ENCODE measurements at regions not wholly inside any gene's neighbourhood (a gene's known extent, or its start where the extent isn't known, plus 50 kb on each side); places are given as distances from the start of the nearest gene placed in this dataset.

GRCh38 chr2:193482557-193482956 is 1287.8 kb upstream of the TMEFF2 start:
- CTCF ChIA-PET: no interaction called here

More at GRCh38 chr2:193482557-193482956, 1287.8 kb upstream of the TMEFF2 start:
- DNase-seq (ENCODE audit: low read depth, low spot score) (no peak), FAIRE-seq (no peak)
- Histone ChIP-seq H3K9me3 (replicated peaks; ENCODE audit: control insufficient read depth, insufficient read depth, low read length) (no peaks in the 10 kb centered on the region), H3K9ac (replicated peaks; ENCODE audit: extremely low read depth, insufficient read depth, low read length) (no peak overlapping the region), H3K27me3 (ENCODE audit: control insufficient read depth in 2 of 2, insufficient read depth in 2 of 2, low read length in 2 of 2) (no peaks in the 10 kb centered on the region), H3K9me1 (replicated peaks; ENCODE audit: control insufficient read depth, extremely low read depth, insufficient read depth, low read length) (no peaks in the 10 kb centered on the region), H2AFZ (ENCODE audit: low read depth, low read length) (no peak overlapping the region), H3K4me2 (ENCODE audit: insufficient read depth, low read length) (no peak overlapping the region), H3K4me1 (ENCODE audit: control insufficient read depth, extremely low read depth, insufficient read depth, low read length) (no peaks in the 10 kb centered on the region), H3K79me2 (ENCODE audit: control insufficient read depth, insufficient read depth, low read length) (no peaks in the 10 kb centered on the region), H3K27ac (ENCODE audit: insufficient read depth, low read depth, low read length) (no peak overlapping the region), H3K4me3 (replicated peaks in 1 of 3; ENCODE audit: insufficient read depth in 1 of 3, low read depth in 1 of 3, low read length in 3 of 3) (no peak overlapping the region), H3K36me3 (ENCODE audit: control insufficient read depth in 2 of 2, extremely low read depth in 1 of 2, insufficient read depth in 2 of 2, low read length in 2 of 2) (no peaks in the 10 kb centered on the region), H4K20me1 (replicated peaks; ENCODE audit: control insufficient read depth, extremely low read depth, insufficient read depth, low read length) (no peaks in the 10 kb centered on the region)
- POLR2A ChIA-PET: no interaction called here
- TF ChIP-seq FOS (IDR thresholded peaks at IDR 0.05; ENCODE audit: borderline replicate concordance, insufficient read depth, low read length) (no peak), GATA2 (IDR thresholded peaks at IDR 0.05; ENCODE audit: insufficient read depth, insufficient read length, low read depth, low read length) (no peak), EZH2 (IDR thresholded peaks at IDR 0.05; ENCODE audit: borderline replicate concordance, low read depth, low read length, severe bottlenecking) (no peak), POLR2A (IDR thresholded peaks at IDR 0.05; ENCODE audit: low read depth, low read length) (no peak), POLR2AphosphoS5 (IDR thresholded peaks at IDR 0.05; ENCODE audit: insufficient read depth, low read depth, low read length) (no peak), CTCF (IDR thresholded peaks at IDR 0.05; ENCODE audit: extremely low read depth in 1 of 2, insufficient read depth in 1 of 2, low read depth in 1 of 2, low read length in 2 of 2) (no peak), MYC (IDR thresholded peaks at IDR 0.05; ENCODE audit: low read depth, low read length) (no peak), MAX (IDR thresholded peaks at IDR 0.05; ENCODE audit: insufficient read depth, insufficient read length) (no peak), JUN (IDR thresholded peaks at IDR 0.05; ENCODE audit: borderline replicate concordance, insufficient read depth, insufficient read length, low read depth) (no peak)
- dilution Hi-C loops (cut with MboI; ENCODE audit: extremely low pct_ligation_motif_present, low sequenced_read_pairs) (no loop called here), intact Hi-C loops (cut with micrococcal nuclease) (no loop called here)
- no TSS peak for BruUV-seq (replicated peaks)

All from endothelial cell of umbilical vein (primary cell).